HL-60 (cell line): ENCODE measurements at regions not wholly inside any gene's neighbourhood (a gene's known extent, or its start where the extent isn't known, plus 50 kb on each side); places are given as distances from the start of the nearest gene placed in this dataset.

Source experiments
- TF ChIP-seq, protein P1 (sequence below): IDR thresholded peaks from one replicate; pipeline ENCODE4 v1.5.1; 2011; ENCODE audit warnings: low read length, control low read depth, inconsistent platforms; ENCODE audit not compliant: insufficient read depth
- TF ChIP-seq, protein P2 (sequence below): IDR thresholded peaks from 2 replicates; pipeline ENCODE4 v1.6.1; 2012; ENCODE audit warnings: low read depth; ENCODE audit not compliant: insufficient replicate concordance

DNA sequence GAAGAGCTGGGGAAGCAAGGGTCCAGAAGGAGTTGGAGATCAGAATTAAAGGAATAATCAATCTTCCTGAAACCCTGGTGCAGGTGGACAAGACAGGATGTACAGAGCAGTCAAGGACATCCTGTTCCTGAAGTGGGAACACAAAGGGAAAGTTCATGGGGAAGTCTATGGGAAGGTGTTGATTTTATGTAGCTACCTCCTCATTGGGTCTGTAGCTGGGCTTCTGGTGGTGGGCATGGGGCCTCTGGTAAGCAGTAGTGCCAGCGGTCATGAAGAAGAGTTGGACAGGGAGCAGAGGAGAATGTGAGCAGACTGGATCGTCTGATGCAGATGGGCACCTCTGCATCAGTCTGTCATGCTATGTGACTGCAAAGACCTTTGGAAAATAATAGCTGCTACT lies 75.7 kb upstream of the PPM1H start:
- TF ChIP-seq, protein P1, sequence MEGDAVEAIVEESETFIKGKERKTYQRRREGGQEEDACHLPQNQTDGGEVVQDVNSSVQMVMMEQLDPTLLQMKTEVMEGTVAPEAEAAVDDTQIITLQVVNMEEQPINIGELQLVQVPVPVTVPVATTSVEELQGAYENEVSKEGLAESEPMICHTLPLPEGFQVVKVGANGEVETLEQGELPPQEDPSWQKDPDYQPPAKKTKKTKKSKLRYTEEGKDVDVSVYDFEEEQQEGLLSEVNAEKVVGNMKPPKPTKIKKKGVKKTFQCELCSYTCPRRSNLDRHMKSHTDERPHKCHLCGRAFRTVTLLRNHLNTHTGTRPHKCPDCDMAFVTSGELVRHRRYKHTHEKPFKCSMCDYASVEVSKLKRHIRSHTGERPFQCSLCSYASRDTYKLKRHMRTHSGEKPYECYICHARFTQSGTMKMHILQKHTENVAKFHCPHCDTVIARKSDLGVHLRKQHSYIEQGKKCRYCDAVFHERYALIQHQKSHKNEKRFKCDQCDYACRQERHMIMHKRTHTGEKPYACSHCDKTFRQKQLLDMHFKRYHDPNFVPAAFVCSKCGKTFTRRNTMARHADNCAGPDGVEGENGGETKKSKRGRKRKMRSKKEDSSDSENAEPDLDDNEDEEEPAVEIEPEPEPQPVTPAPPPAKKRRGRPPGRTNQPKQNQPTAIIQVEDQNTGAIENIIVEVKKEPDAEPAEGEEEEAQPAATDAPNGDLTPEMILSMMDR, result no peak
- TF ChIP-seq, protein P2, sequence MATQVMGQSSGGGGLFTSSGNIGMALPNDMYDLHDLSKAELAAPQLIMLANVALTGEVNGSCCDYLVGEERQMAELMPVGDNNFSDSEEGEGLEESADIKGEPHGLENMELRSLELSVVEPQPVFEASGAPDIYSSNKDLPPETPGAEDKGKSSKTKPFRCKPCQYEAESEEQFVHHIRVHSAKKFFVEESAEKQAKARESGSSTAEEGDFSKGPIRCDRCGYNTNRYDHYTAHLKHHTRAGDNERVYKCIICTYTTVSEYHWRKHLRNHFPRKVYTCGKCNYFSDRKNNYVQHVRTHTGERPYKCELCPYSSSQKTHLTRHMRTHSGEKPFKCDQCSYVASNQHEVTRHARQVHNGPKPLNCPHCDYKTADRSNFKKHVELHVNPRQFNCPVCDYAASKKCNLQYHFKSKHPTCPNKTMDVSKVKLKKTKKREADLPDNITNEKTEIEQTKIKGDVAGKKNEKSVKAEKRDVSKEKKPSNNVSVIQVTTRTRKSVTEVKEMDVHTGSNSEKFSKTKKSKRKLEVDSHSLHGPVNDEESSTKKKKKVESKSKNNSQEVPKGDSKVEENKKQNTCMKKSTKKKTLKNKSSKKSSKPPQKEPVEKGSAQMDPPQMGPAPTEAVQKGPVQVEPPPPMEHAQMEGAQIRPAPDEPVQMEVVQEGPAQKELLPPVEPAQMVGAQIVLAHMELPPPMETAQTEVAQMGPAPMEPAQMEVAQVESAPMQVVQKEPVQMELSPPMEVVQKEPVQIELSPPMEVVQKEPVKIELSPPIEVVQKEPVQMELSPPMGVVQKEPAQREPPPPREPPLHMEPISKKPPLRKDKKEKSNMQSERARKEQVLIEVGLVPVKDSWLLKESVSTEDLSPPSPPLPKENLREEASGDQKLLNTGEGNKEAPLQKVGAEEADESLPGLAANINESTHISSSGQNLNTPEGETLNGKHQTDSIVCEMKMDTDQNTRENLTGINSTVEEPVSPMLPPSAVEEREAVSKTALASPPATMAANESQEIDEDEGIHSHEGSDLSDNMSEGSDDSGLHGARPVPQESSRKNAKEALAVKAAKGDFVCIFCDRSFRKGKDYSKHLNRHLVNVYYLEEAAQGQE, result no peak
